SK-N-MC (cell line): ENCODE measurements at regions not wholly inside any gene's neighbourhood (a gene's known extent, or its start where the extent isn't known, plus 50 kb on each side); places are given as distances from the start of the nearest gene placed in this dataset.

Experiments
- EZH2 ChIP-seq: fragments of 200-600 bp; sonication (generic); IDR thresholded peaks from one replicate; pipeline ENCODE4 v1.6.1; 2017; ENCODE audit warnings: antibody characterized with exemption
- POLR2AphosphoS5 ChIP-seq: IDR thresholded peaks from 2 replicates; pipeline ENCODE4 v1.6.1; 2012; ENCODE audit warnings: mild to moderate bottlenecking, low read depth, low read length, borderline replicate concordance

DNA sequence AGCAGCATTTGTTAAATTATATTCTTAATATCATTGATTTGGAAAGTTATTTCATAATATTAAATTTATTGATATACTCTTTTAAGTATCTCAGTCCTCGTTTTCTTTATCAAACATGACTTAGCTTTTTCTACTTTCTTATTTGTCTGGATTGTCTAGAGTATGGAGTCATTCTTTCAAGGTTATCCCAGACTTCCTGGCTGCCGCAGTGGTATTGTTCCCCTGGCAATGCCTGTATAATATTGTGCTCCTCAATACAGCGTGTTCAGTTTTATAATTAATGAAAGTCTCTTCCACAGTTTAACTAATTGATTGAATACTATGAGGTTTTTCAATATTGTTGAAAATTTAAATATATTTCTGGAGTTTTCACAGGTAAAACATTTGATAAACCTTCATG is 310.9 kb downstream of the ANKRD50 start:
- TF ChIP-seq POLR2AphosphoS5 (no peak), EZH2 (no peak)
